ENCODE measurements at regions not wholly inside any gene's neighbourhood (a gene's known extent, or its start where the extent isn't known, plus 50 kb on each side); places are given as distances from the start of the nearest gene placed in this dataset.

DNA sequence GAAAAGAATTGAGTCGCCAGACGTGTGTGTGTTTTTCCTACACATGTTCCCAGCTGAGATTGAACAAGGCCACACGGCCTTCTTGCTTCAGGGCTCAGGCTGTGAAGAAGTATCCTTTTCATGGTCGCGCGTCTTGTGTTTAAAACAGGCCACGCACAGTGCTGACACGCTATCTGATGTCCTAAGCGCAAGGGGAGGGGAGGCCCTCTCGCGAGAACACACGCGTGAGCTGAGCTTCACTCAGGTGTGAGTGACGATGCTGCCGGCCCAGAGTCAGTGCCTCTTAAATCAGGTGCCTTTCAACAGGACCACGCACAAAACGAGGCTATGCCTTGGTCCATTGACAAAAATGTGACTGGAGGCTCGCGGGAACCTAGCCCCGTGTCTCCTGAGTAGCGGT, 103.7 kb downstream of the TEX29 start:
- Histone ChIP-seq H3K36me3 (ENCODE audit: low read length) (no peaks in the 10 kb centered on the region), H3K4me2 (ENCODE audit: low read depth, low read length, poor library complexity, severe bottlenecking) (no peak overlapping the region), H3K9ac (ENCODE audit: low read length) (no peak overlapping the region), H3F3A (ENCODE audit: insufficient read depth) (no peaks in the 10 kb centered on the region), H3K27ac (ENCODE audit: low read depth, low read length) (no peak overlapping the region), H3K27me3 (ENCODE audit: low read length) (no peaks in the 10 kb centered on the region), H4K20me1 (ENCODE audit: low read depth, low read length) (no peaks in the 10 kb centered on the region), H3K9me3 (ENCODE audit: insufficient read depth, low read length) (no peaks in the 10 kb centered on the region), H3K79me2 (ENCODE audit: insufficient read depth, low read length) (no peaks in the 10 kb centered on the region), H3K9me2 (replicated peaks; ENCODE audit: insufficient read depth, low read length) (no peaks in the 10 kb centered on the region), H3K4me3 (ENCODE audit: insufficient read depth, low read length, poor library complexity, severe bottlenecking) (no peak overlapping the region), H2AFZ (ENCODE audit: low read depth, low read length, severe bottlenecking) (no peak overlapping the region)
- no peak for TF ChIP-seq EZH2phosphoT487 (conservative IDR thresholded peaks at IDR 0.05; ENCODE audit: low read length)
- TF ChIP-seq, protein P1, sequence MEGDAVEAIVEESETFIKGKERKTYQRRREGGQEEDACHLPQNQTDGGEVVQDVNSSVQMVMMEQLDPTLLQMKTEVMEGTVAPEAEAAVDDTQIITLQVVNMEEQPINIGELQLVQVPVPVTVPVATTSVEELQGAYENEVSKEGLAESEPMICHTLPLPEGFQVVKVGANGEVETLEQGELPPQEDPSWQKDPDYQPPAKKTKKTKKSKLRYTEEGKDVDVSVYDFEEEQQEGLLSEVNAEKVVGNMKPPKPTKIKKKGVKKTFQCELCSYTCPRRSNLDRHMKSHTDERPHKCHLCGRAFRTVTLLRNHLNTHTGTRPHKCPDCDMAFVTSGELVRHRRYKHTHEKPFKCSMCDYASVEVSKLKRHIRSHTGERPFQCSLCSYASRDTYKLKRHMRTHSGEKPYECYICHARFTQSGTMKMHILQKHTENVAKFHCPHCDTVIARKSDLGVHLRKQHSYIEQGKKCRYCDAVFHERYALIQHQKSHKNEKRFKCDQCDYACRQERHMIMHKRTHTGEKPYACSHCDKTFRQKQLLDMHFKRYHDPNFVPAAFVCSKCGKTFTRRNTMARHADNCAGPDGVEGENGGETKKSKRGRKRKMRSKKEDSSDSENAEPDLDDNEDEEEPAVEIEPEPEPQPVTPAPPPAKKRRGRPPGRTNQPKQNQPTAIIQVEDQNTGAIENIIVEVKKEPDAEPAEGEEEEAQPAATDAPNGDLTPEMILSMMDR (IDR thresholded peaks at IDR 0.05; ENCODE audit: insufficient read depth, low read length, poor library complexity, severe bottlenecking): no peak

DNA sequence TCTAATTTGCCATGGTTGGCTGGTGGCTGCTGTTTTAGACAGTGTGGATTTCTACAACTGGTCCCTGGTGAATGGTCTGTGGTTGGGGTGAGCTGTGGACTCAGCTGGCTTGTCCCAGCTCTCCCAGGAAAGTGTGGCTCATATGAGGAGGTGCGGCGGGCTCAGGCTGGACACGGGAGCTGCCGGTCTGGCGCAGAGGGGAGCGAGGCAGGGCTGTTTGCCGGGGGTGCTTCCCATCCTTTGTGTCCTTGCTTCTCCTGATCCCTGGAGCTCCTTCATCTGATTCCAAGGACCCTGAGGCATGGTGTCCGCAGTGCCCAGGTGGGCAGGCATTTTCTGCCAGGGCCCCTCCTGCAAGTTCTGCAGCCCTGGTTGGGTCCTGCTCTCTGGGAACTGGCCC, 104.9 kb downstream of the TEX29 start:
- Histone ChIP-seq H3K4me2 (ENCODE audit: low read depth, low read length, poor library complexity, severe bottlenecking) (no peak overlapping the region), H3K79me2 (ENCODE audit: insufficient read depth, low read length) (no peaks in the 10 kb centered on the region), H3F3A (ENCODE audit: insufficient read depth) (no peaks in the 10 kb centered on the region), H3K27ac (ENCODE audit: low read depth, low read length) (no peak overlapping the region), H3K4me3 (ENCODE audit: insufficient read depth, low read length, poor library complexity, severe bottlenecking) (no peak overlapping the region), H3K9me3 (ENCODE audit: insufficient read depth, low read length) (no peaks in the 10 kb centered on the region), H3K9me2 (replicated peaks; ENCODE audit: insufficient read depth, low read length) (no peaks in the 10 kb centered on the region), H3K36me3 (ENCODE audit: low read length) (no peaks in the 10 kb centered on the region), H4K20me1 (ENCODE audit: low read depth, low read length) (no peaks in the 10 kb centered on the region), H3K27me3 (ENCODE audit: low read length) (no peaks in the 10 kb centered on the region), H3K9ac (ENCODE audit: low read length) (no peak overlapping the region), H2AFZ (ENCODE audit: low read depth, low read length, severe bottlenecking) (no peak overlapping the region)
- no peak for TF ChIP-seq EZH2phosphoT487 (conservative IDR thresholded peaks at IDR 0.05; ENCODE audit: low read length)
- TF ChIP-seq, protein P1 (IDR thresholded peaks at IDR 0.05; ENCODE audit: insufficient read depth, low read length, poor library complexity, severe bottlenecking): no peak

DNA sequence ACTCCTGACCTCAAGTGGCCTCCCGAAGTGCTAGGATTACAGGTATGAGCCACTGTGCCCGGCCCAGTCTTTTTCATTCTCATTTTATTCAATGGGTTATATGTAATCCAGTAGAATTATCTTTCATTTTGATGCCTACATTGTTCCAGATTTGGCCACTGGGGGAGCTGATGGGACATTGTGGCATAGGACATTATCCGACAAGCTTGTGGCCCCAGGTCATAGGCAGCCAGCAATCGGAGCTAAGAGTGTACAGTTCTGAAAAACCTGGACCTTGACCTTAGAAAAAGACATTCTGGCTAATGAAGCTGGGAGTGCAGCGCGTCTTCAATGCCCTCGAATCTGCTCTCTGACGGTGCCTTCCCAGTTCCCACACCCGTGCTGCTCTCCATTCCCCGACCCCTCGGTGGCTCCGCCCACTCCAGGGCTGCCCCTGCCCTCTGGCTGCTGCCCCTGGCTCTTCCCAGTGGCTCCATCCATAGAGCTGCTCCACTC, 108.7 kb downstream of the TEX29 start:
- no peaks in the 10 kb centered on the region for H4K20me1 ChIP-seq (ENCODE audit: low read depth, low read length)
- H2AFZ ChIP-seq (ENCODE audit: low read depth, low read length, severe bottlenecking): no peak overlapping the region
- TF ChIP-seq EZH2phosphoT487 (conservative IDR thresholded peaks at IDR 0.05; ENCODE audit: low read length): no peak
- TF ChIP-seq, protein P1 (IDR thresholded peaks at IDR 0.05; ENCODE audit: insufficient read depth, low read length, poor library complexity, severe bottlenecking): peak; percentile 25
- H3K9ac ChIP-seq (ENCODE audit: low read length): no peak overlapping the region
- no peaks in the 10 kb centered on the region for H3K9me3 ChIP-seq (ENCODE audit: insufficient read depth, low read length)
- no peaks in the 10 kb centered on the region for H3K36me3 ChIP-seq (ENCODE audit: low read length)
- no peaks in the 10 kb centered on the region for H3K9me2 ChIP-seq (replicated peaks; ENCODE audit: insufficient read depth, low read length)
- H3K4me2 ChIP-seq (ENCODE audit: low read depth, low read length, poor library complexity, severe bottlenecking): no peak overlapping the region
- no peaks in the 10 kb centered on the region for H3K27me3 ChIP-seq (ENCODE audit: low read length)
- no peak overlapping the region for H3K27ac ChIP-seq (ENCODE audit: low read depth, low read length)
- H3F3A ChIP-seq (ENCODE audit: insufficient read depth): no peaks in the 10 kb centered on the region
- no peak overlapping the region for H3K4me3 ChIP-seq (ENCODE audit: insufficient read depth, low read length, poor library complexity, severe bottlenecking)
- no peaks in the 10 kb centered on the region for H3K79me2 ChIP-seq (ENCODE audit: insufficient read depth, low read length)
